ENCODE measurements at regions not wholly inside any gene's neighbourhood (a gene's known extent, or its start where the extent isn't known, plus 50 kb on each side); places are given as distances from the start of the nearest gene placed in this dataset.

DNA sequence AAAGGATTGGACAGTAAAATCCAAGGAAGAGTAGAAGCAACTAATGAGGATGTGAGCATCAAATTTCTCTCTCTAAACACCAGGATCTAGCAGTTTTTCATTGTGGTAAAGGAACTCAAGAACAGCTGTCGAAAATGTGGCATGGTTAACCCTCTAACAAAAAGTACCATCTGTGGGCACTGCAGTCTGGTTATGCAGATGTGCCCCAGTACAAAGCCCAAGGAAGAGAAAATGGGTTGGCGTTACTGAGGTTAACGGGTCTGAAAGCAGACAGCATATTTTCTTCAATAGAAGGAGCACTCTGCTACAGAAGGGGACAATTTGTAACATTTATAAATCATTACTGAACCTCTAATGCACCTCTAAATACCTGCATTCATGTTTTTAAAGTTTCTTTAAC is 253.0 kb upstream of the HNRNPA3 start:
- Histone ChIP-seq H3K27me3 (ENCODE audit: insufficient read depth, low read length) (no peaks in the 10 kb centered on the region), H3K4me3 (ENCODE audit: insufficient read depth, low read length) (no peak overlapping the region), H3K9me3 (ENCODE audit: low read depth, low read length) (no peaks in the 10 kb centered on the region), H3K36me3 (ENCODE audit: insufficient read depth, low read length) (no peaks in the 10 kb centered on the region), H2AFZ (ENCODE audit: low read length) (no peak overlapping the region), H3K79me2 (ENCODE audit: insufficient read depth, low read length) (no peaks in the 10 kb centered on the region), H3K4me1 (ENCODE audit: insufficient read depth, low read length) (no peaks in the 10 kb centered on the region), H4K20me1 (ENCODE audit: insufficient read depth, low read length) (no peaks in the 10 kb centered on the region), H3K27ac (ENCODE audit: low read depth, low read length) (no peak overlapping the region), H3K4me2 (ENCODE audit: insufficient read depth, low read length) (no peak overlapping the region)
- no peak for DNase-seq (ENCODE audit: insufficient read length, low spot score, missing footprints)
- TF ChIP-seq, protein P1, sequence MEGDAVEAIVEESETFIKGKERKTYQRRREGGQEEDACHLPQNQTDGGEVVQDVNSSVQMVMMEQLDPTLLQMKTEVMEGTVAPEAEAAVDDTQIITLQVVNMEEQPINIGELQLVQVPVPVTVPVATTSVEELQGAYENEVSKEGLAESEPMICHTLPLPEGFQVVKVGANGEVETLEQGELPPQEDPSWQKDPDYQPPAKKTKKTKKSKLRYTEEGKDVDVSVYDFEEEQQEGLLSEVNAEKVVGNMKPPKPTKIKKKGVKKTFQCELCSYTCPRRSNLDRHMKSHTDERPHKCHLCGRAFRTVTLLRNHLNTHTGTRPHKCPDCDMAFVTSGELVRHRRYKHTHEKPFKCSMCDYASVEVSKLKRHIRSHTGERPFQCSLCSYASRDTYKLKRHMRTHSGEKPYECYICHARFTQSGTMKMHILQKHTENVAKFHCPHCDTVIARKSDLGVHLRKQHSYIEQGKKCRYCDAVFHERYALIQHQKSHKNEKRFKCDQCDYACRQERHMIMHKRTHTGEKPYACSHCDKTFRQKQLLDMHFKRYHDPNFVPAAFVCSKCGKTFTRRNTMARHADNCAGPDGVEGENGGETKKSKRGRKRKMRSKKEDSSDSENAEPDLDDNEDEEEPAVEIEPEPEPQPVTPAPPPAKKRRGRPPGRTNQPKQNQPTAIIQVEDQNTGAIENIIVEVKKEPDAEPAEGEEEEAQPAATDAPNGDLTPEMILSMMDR (IDR thresholded peaks at IDR 0.05; ENCODE audit: extremely low read depth, low read depth, low read length), result no peak

DNA sequence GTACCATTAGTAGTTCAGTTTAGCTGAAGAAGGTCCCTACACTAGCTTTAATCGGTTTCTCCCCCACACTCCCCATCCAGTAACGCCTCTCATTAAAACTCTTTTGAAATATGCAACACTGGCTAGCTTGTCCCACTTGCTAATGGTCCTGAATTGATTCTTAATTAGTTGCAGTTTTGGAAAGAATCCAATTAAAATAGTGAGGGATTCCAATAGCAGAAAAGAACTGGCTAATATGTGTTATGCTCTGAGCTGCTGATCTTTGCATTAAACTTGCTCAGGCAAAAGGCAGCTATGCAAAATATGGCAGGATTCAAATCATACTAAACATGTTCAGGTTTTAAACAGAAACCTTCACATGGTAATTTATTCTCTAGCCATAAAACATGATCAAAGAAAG is 252.5 kb upstream of the HNRNPA3 start:
- DNase-seq (ENCODE audit: insufficient read length, low spot score, missing footprints), result no peak
- H3K4me2 ChIP-seq (ENCODE audit: insufficient read depth, low read length), result no peak overlapping the region
- H3K4me3 ChIP-seq (ENCODE audit: insufficient read depth, low read length), result no peak overlapping the region
- no peaks in the 10 kb centered on the region for H3K79me2 ChIP-seq (ENCODE audit: insufficient read depth, low read length)
- H3K36me3 ChIP-seq (ENCODE audit: insufficient read depth, low read length), result no peaks in the 10 kb centered on the region
- no peak overlapping the region for H2AFZ ChIP-seq (ENCODE audit: low read length)
- no peaks in the 10 kb centered on the region for H3K27me3 ChIP-seq (ENCODE audit: insufficient read depth, low read length)
- TF ChIP-seq, protein P1 (IDR thresholded peaks at IDR 0.05; ENCODE audit: extremely low read depth, low read depth, low read length), result no peak
- no peaks in the 10 kb centered on the region for H3K4me1 ChIP-seq (ENCODE audit: insufficient read depth, low read length)
- no peak overlapping the region for H3K27ac ChIP-seq (ENCODE audit: low read depth, low read length)
- H3K9me3 ChIP-seq (ENCODE audit: low read depth, low read length), result no peaks in the 10 kb centered on the region
- H4K20me1 ChIP-seq (ENCODE audit: insufficient read depth, low read length), result no peaks in the 10 kb centered on the region

DNA sequence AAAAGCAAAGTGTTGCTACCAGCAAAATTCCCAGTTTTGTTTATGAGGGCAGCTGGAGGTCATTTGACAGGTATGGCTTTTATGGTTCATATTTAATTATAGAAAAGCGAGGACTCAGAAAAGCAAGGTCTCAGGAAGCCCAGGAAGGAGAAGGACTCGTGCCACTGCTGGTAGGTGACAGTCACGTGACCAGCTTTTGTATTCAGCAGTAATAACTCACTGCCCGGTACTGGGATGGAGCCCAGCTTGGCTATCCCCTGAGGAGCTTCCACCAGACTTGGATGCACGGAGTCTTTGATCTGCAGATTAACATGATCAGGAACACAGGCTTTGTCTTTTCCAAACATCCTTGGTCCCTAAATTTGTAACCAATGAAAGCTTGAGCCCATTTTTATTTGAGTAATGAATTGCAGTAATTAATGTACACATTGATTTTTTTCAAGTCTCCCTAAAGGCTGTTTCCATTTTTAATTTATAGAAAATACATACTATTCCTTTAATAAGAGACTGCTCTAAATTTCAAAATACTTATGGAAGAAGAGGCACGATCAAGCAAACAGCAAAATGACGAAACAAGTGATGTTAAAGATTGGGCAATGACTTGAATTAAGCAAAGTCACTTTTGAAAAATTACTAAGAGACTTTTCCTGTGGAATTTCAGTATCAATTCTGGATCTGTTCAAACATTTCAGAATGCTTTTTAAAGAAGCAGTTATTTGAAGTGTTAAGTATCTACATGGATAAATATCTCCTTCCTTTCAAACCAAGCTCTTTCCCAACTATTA is 251.7 kb upstream of the HNRNPA3 start:
- Histone ChIP-seq H3K27ac (ENCODE audit: low read depth, low read length) (no peak overlapping the region), H3K36me3 (ENCODE audit: insufficient read depth, low read length) (no peaks in the 10 kb centered on the region), H3K4me3 (ENCODE audit: insufficient read depth, low read length) (no peak overlapping the region), H4K20me1 (ENCODE audit: insufficient read depth, low read length) (no peaks in the 10 kb centered on the region), H3K79me2 (ENCODE audit: insufficient read depth, low read length) (no peaks in the 10 kb centered on the region), H3K4me1 (ENCODE audit: insufficient read depth, low read length) (no peaks in the 10 kb centered on the region), H3K4me2 (ENCODE audit: insufficient read depth, low read length) (no peak overlapping the region), H2AFZ (ENCODE audit: low read length) (no peak overlapping the region), H3K27me3 (ENCODE audit: insufficient read depth, low read length) (no peaks in the 10 kb centered on the region), H3K9me3 (ENCODE audit: low read depth, low read length) (no peaks in the 10 kb centered on the region)
- DNase-seq (ENCODE audit: insufficient read length, low spot score, missing footprints), result no peak
- TF ChIP-seq, protein P1 (IDR thresholded peaks at IDR 0.05; ENCODE audit: extremely low read depth, low read depth, low read length), result no peak

DNA sequence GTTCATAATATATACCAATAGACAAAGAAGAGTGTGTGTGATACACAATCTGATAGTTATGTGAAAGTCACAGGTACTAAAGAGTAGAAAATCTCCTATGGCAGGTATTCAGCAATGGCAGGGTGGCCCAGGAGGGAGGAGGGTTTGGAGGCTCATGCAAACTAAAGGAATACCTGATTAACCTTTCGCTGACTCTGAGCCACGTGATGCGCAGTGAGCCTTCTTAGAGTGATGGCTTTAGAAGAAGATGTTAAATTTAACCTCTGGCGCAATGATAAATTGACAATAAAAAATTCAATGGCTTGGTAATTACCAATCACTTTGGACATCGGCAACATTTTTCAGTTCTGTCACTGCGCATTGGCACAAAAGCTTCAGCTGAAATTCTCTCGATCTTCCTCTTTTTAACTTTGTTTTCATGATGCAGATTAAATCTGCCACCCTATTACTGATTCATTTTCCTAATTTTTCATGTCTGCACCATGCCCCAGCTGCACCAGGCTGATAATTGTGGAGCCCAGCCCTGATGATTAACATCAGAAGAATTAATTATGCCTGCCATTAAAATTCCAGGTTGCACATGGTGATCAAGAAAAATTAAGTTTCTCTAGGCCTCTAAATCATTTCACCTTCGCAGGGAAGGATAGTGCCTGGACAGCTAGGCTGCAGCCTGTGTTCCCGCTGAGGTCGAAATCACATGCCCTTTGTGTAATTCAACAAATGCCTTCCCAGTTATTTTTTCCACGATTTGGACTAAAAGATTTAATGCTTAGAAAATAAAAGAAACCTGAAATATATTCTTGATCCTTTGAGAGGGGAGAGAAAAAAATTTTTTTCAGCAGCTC is 250.6 kb upstream of the HNRNPA3 start:
- Histone ChIP-seq H3K4me2 (ENCODE audit: insufficient read depth, low read length) (no peak overlapping the region), H3K4me1 (ENCODE audit: insufficient read depth, low read length) (no peaks in the 10 kb centered on the region), H3K27me3 (ENCODE audit: insufficient read depth, low read length) (no peaks in the 10 kb centered on the region), H3K9me3 (ENCODE audit: low read depth, low read length) (no peaks in the 10 kb centered on the region), H3K27ac (ENCODE audit: low read depth, low read length) (no peak overlapping the region), H3K36me3 (ENCODE audit: insufficient read depth, low read length) (no peaks in the 10 kb centered on the region), H3K4me3 (ENCODE audit: insufficient read depth, low read length) (no peak overlapping the region), H3K79me2 (ENCODE audit: insufficient read depth, low read length) (no peaks in the 10 kb centered on the region), H2AFZ (ENCODE audit: low read length) (no peak overlapping the region), H4K20me1 (ENCODE audit: insufficient read depth, low read length) (no peaks in the 10 kb centered on the region)
- TF ChIP-seq, protein P1 (IDR thresholded peaks at IDR 0.05; ENCODE audit: extremely low read depth, low read depth, low read length), result no peak
- no peak for DNase-seq (ENCODE audit: insufficient read length, low spot score, missing footprints)
